ENCODE measurements at regions not wholly inside any gene's neighbourhood (a gene's known extent, or its start where the extent isn't known, plus 50 kb on each side); places are given as distances from the start of the nearest gene placed in this dataset.
"Not testable (repeated sequence)": the region's sequence is repeated elsewhere in the genome, so short reads cannot be mapped to it uniquely, and the experiment has no call there.

DNA sequence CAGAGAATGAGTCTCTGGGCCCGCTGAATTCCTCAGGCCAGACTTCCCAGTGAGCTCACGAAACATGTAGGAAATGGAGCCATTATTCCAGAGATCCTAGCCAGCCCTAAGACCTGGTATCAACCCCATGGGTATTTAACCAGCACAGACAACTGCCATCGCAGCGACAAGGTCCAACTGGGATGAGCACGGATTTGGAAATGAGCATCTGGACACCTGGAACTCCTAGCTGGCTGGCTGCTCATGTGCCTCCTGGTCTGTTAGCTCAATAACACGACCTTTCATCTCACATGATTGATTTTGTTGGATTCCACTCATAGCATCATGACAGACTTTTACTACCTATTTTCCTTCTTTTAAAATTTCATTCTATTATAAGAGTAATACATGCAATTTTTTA is 51.0 kb downstream of the POU3F3 start:
- no peak for DNase-seq (ENCODE audit: low read depth in 4 of 4, low spot score in 1 of 4)

DNA sequence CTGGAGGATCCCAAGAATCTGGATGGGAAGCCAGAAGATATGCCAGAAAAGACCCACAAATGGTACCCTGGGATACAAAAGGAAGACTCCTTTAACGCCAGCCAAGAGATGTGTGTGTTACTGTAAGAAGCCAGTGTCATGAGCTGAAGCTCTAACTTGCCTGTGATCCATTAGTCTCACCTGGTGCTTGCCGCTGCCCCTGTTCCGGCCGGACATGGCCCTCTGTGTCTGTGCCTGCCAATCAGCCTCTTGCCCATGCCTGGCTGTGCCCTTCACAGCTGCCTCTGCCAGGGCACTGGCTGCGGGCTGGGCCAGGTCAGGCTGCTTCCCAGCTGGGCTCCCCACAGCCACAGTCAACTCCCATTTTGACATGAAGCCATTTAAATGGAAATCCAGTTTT is 55.4 kb downstream of the POU3F3 start:
- no peak for DNase-seq (ENCODE audit: low read depth in 4 of 4, low spot score in 1 of 4)

DNA sequence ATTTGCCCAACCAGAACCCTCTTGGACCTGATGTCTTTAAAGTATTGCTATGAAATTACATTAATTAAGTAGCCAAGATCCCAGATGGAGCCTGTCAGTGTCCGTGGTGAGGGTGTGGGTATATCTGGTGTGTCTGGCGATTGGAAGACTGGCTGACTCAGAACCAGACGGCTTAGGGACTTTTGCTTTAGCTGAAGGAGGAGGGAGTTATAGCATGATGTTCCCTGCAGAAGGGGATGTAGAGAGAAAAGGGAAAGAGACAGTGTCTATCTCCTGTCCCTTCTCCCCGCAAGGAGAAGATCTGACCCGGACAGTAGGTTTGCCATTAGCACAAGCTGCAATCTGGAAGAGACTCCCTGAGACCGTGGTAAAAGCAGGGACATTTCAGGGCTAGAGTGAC is 60.6 kb downstream of the POU3F3 start:
- no peak for DNase-seq (ENCODE audit: low read depth in 4 of 4, low spot score in 1 of 4)

DNA sequence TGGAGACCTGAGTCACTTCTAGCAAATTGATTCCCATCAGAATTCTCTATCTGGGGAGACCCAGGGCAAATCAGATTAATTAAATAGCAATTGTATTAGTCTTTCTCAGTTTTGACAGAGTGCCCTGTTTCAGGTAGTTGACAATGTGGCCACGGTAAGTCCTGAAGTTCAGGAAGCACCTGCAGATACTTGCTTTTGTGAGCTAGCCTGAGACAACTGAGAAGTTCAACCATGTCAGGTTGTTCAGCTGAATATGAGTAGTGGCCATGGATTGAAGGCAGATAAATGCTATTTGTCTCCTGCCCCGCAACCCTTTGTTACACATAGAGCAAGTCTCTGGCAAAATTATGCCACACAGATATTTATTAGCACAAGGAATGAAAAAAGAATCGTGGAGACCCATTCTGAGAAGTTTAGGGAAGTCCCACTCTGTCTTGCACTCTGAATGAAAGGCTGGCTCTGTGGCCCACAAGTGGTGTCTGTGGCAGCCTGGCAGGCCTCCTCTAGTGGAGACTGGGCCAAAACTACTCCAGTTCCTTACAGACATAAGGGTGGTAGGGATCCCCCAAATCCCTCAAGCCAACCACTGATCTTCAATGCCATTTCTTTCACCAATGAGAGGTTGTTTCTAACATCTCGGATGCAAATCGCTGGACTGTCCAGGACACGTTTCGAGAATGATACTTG is 61.3 kb downstream of the POU3F3 start:
- DNase-seq (ENCODE audit: low read depth in 4 of 4, low spot score in 1 of 4), result no peak

DNA sequence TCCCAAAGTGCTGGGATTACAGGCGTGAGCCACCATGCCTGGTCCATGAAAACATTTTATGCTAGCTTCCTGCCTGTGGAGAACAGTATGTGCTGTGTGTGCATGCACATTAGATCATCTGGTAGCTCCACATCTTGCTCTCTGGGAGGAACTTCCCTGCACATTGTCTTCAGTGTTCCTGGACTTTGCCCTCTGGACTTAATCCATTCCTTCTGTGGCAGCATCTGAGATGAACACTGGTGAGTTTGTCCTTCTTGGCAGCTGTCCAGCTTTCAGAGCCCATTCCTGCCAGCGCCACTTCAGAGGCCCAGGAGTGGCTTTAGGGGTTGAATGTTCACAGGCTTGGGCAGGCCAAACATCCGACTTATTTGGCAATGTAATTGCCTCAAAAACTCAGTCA is 65.2 kb downstream of the POU3F3 start:
- DNase-seq (ENCODE audit: low read depth in 4 of 4, low spot score in 1 of 4), result no peak

DNA sequence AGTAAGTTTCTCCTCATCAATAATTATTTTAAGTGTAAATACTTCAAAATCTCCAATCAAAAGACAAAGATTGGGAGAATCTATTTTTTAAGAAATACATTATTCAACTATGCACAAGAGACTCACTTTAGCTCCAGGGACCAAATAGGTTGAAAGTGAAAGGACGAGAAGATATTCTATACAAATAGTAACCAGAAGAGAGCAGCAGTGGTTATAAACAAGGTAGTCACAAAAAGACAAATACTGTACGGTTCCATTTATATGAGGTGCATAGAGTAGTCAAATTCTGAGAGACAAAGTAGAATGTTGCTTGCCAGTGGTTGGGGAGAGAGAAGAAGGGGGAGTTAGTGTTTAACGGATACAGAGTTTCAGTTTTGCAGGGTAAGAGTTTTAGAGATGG is 69.8 kb downstream of the POU3F3 start:
- DNase-seq (ENCODE audit: low read depth in 4 of 4, low spot score in 1 of 4), result no peak

DNA sequence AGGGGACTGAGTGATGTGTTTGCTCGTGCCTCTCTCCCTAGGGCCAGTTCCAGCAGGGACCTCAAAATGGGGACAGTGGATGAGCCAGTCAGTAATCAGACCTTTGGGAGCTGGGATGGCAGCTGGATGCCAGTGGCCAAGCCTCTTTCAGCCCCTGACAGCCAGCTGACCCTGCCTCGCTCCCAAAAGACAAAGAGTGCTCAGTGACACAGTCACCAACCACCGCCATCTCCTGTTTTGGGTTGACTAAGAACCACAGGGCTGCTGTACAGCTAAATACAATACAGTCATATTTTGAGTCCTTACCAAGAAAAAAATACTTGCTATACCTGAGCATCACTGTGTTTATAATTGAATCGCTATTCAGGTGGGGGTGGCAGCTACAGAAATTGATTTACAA is 75.7 kb downstream of the POU3F3 start:
- DNase-seq (ENCODE audit: low read depth in 4 of 4, low spot score in 1 of 4), result no peak

DNA sequence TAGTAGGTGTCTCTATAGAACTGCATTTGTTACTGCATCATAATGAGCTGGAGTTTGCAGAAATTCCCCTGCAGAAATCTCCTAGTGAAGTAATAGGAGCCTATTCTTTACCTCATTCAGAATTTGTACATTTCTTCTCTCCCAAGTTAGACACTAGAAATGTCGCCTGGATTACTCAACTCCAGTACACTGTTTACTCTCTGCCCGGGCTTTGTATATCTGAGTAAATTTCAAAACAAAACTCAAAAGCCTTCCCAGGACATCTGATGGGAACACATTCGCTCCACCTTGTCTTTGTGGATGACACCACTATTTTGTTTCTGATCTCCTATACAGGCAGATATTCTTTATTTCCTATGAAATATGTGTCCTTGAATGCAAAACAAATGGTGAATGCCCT is 76.8 kb downstream of the POU3F3 start:
- no peak for DNase-seq (ENCODE audit: low read depth in 4 of 4, low spot score in 1 of 4)

DNA sequence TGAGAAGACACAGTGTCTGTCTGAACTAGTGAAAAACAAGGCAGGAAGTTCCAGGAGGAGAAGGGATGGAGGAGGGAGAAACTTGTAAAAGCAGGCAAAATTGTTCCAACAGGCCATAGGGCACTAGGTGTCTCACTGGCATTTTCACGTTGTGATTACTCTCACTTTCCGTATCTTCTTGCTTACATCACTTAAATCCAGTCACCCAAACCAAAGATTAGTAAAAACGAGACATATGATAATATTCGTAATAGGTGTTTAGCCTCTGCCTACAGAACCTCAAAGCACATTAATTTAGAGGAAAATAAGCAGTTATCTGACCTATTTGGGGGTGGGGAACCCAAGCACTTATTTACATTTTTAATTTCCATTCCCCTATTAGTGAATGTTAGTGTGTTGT is 78.3 kb downstream of the POU3F3 start:
- DNase-seq (ENCODE audit: low read depth in 4 of 4, low spot score in 1 of 4), result no peak

DNA sequence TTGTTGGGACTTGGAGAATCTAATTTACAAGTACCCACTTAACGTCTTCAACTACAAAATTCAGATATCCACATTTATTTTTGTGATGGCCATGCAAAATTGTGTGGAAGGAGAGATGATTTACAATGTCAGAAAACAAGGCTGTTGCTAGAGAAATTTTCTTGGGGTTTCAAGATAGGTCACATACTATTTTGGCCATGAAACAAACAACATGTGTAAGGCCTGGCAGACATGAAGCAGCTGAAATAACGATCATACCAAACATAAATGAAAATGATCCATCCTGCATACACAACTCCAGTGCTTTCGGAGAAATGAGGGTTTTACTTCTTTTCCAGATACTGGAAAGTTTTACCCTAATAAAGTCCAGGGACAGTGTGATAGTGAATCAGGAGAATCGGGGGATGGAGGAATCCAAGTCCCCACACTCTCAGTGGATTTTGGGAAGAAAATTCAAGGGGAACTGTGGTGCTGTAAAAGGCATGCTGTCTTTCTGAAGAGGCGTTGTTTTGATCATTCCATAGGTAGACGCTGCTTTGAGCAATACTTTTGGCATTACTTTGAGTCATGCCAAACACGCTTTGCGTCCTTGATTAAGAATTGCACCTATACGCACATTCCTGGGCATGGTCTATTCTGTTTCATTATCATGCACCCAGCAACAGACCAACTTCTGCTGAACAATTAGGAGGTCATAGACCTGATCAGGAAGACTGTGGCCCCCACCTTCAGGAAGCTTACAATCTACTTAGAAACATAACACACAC is 79.4 kb downstream of the POU3F3 start:
- no peak for DNase-seq (ENCODE audit: low read depth in 4 of 4, low spot score in 1 of 4)

DNA sequence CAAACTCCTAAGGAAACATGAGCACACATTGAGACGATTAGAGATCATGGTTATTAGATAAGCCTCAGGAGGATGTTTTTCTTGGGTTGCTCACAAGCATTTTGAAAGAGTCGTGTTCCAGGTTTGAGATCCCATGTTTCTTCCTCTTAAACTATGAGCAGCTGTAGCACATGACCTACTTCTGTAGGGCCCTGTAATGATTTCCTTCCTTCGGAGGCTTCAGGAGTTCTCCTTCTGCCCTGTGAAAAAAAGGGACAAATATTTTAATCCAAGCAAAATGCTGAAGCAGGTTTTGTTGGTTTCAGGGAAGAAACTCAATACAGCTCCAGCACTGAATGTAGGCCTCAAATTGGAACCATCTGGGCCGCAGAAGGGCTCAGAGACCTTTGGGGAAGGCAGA is 82.6 kb downstream of the POU3F3 start:
- no peak for DNase-seq (ENCODE audit: low read depth in 4 of 4, low spot score in 1 of 4)

DNA sequence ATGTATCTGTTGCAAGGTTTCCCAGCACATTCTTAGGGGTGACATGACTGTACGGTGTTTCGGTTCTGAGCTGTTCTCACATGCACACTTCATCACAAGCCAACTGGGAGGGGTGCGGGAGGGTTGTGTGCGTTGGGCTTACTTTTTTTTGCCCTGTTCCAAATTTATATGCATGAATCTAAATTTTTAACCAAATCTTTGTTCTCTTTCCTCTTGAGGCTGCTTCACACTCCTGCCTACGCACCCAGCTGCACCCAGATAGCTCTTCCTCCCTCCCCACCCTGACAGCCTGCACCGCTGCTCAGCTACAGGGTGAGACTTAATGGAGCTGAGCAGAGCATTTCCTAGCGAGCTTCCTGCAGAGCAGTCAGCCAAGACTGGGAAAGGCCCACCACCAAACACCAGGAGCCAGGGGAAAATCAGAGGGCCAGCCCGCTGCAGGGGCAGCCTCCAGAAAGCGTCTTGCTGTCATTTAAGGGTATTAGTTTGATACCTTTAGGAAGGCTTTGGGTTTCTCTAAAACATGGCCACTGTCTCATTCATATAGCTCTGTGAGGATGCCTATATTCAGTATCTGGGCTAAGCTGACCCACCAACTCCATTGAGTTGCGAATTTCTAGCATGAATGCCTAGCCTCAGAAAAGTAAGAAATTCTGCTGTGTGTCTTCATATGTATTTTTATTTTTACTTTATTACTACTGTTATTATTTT is 84.5 kb downstream of the POU3F3 start:
- DNase-seq (ENCODE audit: low read depth in 4 of 4, low spot score in 1 of 4), result peak in 1 of 4 experiments; percentile 5

DNA sequence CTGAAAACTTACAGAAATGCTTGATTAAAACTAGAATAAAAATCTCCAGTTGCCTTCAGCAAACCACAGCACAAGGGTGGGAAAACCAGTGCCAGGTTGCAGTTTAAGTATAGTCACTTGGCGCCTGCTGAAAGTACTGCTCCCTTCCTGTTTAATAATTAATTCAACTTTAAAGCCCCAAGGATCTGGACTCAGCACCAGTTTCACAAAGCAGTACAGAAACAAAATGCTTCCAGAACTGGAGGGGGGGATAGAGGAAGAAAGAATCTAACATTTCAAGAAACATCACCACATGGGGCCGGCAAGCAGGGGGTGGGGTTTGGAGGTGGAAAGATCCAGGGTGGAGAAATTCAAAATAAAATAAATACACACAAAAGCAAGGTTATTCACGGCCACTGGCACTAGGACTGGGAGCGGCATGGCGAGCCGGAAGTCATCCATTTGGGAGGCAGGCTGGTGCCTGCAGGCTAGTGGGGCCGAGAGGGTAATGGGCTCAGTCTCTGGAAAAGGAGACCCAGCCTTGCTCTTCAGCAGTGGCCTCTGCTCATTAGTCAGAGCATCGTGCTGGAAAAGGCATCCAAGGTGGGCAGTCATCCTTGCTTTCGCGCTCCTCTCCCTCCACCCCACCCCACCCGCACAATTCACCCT is 85.8 kb downstream of the POU3F3 start:
- no peak for DNase-seq (ENCODE audit: low read depth in 4 of 4, low spot score in 1 of 4)

DNA sequence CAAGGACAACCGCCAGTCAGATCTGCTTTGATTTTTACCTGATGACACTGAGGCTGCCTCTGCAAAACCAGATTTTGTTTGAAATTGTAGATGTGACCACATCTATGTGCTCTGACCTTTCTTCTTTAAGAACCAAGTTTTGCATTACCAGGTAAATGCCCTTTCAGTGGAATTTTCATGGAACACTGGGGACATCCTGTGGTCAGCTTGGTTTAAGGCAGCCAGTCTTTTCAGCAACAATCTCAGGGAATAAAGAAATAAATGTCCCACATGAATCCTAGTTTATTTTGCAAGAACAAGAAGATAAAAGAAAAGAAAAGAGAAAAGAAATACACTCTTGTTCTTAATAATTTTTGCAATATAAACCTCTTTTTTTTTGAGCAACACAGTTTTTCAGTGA is 90.6 kb downstream of the POU3F3 start:
- DNase-seq (ENCODE audit: low read depth in 4 of 4, low spot score in 1 of 4), result no peak

DNA sequence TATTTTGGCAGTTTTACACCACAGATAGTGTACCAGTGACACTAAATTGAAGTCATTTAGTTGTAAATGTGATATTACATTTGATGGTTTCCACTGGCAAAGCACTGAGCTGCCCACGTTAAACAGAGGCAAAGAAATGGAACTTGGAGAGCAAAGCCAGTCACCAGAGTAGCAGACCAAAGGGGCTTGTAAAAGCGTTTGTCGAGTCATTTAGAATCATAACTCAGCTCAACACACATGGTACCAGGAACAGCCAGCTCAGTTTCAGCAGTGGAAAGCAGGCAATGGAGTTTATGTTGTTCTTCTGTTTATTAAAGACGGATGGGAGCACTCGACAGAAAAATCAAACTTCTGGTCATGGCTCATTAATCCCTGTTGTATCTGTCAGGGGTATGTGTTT is 91.2 kb downstream of the POU3F3 start:
- DNase-seq (ENCODE audit: low read depth in 4 of 4, low spot score in 1 of 4), result no peak

DNA sequence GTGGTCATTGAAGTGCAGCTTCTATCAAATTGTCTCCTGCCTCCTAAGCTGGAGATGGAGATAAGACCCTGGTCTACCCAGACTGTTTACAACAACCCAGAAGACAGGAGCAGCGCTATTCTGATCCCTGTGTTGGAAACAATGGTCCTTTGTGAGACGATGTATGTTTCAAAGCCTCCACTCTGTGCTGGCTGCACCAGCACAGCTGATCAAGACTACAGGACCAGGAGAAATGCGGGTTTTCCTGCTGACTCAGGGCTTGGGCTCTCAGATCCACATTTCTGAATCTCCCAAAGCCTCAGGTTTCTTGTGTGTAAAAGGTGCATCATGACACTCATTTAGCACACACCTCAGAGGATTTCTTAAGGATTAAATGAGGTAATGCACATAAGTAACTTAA is 92.0 kb downstream of the POU3F3 start:
- DNase-seq (ENCODE audit: low read depth in 4 of 4, low spot score in 1 of 4), result no peak

DNA sequence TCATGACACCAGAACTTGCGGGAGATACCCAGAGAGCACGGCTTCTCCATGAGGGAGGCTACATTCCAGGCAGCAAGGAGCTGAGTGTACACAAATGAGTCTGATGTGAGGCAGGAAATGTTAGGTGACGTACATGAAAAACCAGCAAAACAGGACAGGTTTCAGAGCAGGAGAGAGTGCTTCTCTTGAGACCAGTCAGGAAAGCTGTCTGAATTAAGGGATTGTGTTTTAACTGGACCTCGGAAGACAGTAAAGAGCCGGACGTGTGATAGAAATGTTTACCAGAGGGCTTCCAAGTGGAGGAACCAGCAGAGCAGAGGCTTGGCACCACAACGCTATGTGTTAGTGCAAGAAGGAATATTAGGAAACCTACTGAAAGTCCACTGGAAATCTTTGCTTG is 90.4 kb upstream of the MRPS9 start:
- not testable (repeated sequence) for DNase-seq (ENCODE audit: low read depth in 4 of 4, low spot score in 1 of 4)

DNA sequence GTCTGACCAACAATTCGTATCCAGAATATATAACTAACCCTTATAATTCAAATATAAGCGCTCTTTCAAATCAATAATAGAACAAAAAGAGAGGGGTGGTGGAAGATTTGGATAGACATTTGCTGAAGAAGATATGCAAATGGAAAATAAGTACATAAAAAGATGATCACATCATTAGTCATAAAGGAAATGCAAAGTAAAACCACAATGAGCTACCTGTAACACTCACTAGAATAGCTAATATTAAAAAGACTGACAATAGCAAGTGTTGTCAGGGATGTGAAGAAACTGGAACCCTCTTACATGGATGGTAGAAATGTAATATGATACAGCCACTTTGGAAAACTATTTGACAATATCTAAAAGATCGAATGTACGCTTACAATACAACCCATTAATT is 84.9 kb upstream of the MRPS9 start:
- no peak for DNase-seq (ENCODE audit: low read depth in 4 of 4, low spot score in 1 of 4)

DNA sequence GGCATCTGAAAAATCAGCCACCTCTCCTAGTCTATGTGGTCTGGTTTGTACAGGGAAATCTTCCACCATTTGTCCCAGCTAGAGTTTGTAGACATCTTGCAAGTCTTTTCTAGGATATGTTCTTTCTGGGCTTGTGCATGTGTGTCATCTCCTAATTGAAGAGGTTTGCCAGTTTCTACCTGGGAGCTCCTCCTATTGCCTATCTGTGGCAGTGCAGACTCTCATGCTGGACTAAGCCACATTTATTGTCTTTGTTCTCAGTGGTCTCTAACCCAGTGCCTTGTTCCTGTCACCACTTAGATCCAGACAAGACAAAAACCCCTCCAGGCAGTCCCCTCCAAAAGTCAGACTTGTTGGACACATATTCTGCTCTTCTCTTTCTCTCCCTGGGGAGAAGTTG is 72.0 kb upstream of the MRPS9 start:
- no peak for DNase-seq (ENCODE audit: low read depth in 4 of 4, low spot score in 1 of 4)

DNA sequence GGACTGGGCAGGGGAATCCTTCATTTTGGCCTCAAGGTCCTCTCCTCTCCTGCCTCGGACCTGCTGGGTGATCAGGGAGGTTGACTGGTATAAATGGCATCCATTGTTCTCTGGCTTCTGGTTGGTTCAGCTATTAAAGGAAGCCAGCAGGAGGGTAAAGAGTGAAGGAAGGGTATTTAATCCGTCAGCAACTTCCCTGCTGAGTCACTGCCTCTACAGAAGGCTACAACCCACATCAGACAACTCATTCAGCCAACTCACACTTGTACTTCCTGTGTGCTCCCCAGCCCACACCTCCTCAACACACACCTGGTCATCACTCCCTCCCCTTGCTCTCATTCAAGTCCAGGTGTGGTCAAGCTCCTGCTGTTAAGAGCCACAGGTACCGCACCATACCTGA is 68.3 kb upstream of the MRPS9 start:
- DNase-seq (ENCODE audit: low read depth in 4 of 4, low spot score in 1 of 4), result no peak

DNA sequence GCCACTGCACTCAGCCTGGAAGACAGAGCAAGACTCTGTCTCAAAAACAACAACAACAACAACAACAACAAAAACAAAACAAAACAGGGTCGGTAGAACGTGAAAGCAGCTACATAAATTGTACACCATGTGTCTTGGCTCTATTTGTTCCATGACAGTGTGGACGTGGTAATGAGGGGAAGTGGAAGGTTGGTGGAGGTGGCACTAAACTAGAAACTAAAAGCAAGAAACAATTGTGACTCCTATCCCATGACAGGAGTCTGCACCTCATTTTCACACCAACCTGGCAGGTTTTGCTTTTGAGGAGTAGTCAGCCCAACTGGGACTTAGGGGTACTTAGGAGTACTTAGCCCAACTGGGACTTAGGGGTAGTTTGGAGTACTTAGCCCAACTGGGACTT is 62.5 kb upstream of the MRPS9 start:
- DNase-seq (ENCODE audit: low read depth in 4 of 4, low spot score in 1 of 4), result no peak

DNA sequence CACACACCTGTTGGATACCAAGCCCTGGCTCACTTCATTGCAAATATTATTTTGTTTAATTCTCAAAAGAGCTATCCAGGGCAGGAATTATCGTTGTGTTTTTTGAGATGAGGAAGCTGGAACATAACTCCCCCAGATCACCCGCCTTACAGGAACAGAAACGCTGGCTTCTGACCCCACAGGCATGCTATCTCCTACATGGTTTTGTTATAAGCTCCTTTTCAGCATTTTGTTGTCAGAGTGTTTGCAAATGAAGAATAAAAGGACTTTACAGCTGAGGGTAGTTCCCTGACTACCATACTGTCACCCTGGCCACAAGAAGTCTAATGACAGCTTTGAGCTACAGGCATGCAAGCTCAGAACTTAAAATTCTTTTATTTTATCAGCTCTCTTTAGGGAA is 62.0 kb upstream of the MRPS9 start:
- DNase-seq (ENCODE audit: low read depth in 4 of 4, low spot score in 1 of 4), result no peak
